Muscle of leg (tissue), 3 donors: ENCODE measurements at regions not wholly inside any gene's neighbourhood (a gene's known extent, or its start where the extent isn't known, plus 50 kb on each side); places are given as distances from the start of the nearest gene placed in this dataset.

ENCODE experiments used
- DNase-seq: peaks from one replicate; pipeline ENCODE4 v3.0.0; 2013
- H3K27ac ChIP-seq: one replicate; pipeline ENCODE4 v1.5.1; 2013; ENCODE audit warnings: mild to moderate bottlenecking, low read length, control low read depth
- H3K27me3 ChIP-seq: one replicate; pipeline ENCODE4 v1.6.1; 2013; ENCODE audit warnings: low read length; ENCODE audit not compliant: control insufficient read depth, insufficient read depth
- H3K36me3 ChIP-seq: one replicate; pipeline ENCODE4 v1.6.1; 2013; ENCODE audit warnings: low read length; ENCODE audit not compliant: control insufficient read depth, insufficient read depth
- H3K4me1 ChIP-seq: one replicate; pipeline ENCODE4 v1.6.1; 2013; ENCODE audit warnings: low read length; ENCODE audit not compliant: control insufficient read depth, insufficient read depth
- H3K4me3 ChIP-seq: one replicate; pipeline ENCODE4 v1.5.1; 2013; ENCODE audit warnings: low read length, control low read depth
- H3K9me3 ChIP-seq: replicated peaks from 2 replicates; pipeline ENCODE4 v1.6.1; 2013; ENCODE audit warnings: low read depth, low read length; ENCODE audit not compliant: control insufficient read depth
- WGBS: methylation state at CpG from one replicate; pipeline ENCODE4 v1.1.5; 2013; ENCODE audit warnings: missing lambda C conversion rate; ENCODE audit not compliant: insufficient coverage; 5-methylcytosine and 5-hydroxymethylcytosine counted together

DNA sequence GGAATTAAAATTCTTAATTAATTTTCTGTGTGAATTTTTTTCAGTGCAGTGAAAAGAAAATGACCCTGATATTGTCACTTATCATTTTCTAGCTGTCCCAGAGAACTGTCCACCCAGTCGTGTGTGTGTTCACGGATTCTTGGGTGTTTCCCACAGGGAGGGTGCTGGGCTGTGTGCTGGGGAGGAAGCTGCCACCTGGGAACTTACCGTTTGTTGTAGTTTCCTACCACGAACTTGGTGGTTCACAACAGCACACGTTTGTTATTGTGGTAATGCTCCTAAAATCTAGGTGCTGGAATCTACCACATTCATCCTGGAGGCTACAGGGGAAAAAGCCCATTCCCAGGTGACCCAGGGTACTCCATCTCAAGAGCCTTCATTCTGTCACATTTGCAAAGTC is 276.1 kb downstream of the GLRX3 start:
- no peak for DNase-seq
- H3K9me3 ChIP-seq = no peaks in the 10 kb centered on the region
- H3K36me3 ChIP-seq = no peaks in the 10 kb centered on the region
- H3K27me3 ChIP-seq = peaks cover 11% of the 10 kb centered on the region
- no peaks in the 10 kb centered on the region for H3K4me1 ChIP-seq
- no peak overlapping the region for H3K27ac ChIP-seq
- WGBS = no CpG with 5 or more reads among the region's 5 CpGs
- H3K4me3 ChIP-seq = no peak overlapping the region

DNA sequence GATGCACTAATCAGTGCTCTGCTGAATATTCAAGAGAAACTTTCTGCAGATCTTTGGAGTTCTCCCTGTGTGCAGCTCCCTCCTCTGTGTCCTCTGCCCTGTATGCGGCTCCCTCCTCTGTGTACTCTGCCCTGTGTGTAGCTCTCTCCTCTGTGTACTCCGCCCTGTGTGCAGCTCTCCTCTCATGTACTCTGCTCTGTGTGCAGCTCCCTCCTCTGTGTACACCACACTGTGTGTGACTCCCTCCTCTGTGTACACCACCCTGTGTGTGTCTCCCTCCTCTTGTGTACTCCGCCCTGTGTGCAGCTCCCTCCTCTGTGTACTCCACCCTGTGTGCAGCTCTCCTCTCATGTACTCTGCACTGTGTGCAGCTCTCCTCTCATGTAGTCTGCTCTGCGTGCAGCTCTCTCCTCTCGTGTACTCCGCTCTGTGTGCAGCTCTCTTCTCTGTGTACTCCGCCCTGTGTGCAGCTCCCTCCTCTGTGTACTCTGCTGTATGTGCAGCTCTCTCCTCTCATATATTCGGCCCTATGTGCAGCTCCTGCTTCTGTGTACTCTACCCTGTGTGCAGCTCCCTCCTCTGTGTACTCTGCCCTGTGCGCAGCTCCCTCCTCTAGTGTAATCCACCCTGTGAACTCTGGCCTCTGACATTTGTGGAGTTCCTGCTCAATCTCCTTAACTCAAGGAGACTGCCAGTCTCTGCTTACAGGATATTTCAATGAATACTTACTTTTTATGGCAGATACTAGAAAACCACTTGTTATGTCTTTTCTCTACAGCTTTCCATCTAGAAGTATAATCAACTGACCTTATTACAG is 280.4 kb downstream of the GLRX3 start:
- WGBS = 79% methylated on average over 9 of the region's 9 CpGs
- Histone ChIP-seq H3K27me3 (peaks cover 2% of the 10 kb centered on the region), H3K4me1 (no peaks in the 10 kb centered on the region), H3K9me3 (no peaks in the 10 kb centered on the region), H3K27ac (no peak overlapping the region), H3K36me3 (no peaks in the 10 kb centered on the region), H3K4me3 (no peak overlapping the region)
- no peak for DNase-seq

DNA sequence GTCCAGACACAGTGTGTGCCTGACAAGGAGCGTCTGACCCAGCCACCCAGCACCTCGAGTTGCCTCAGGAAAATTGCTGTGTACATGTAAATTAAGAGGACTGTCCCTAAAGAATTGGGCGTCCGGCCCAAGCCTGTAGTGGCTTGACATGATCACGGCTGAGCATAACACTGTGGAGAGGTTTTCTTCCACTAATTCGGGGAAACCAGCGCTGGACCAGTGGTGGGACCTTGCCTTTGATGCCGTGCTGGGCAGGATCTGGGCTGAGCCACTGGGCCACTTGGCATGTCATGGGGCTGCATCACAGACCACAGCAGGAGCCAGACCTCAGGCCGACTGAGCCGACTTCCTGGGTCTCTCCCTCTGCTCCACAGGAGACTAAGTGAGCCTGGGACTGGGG is 282.5 kb downstream of the GLRX3 start:
- H3K9me3 ChIP-seq = no peaks in the 10 kb centered on the region
- DNase-seq = no peak
- H3K27ac ChIP-seq = no peak overlapping the region
- H3K4me1 ChIP-seq = no peaks in the 10 kb centered on the region
- H3K36me3 ChIP-seq = no peaks in the 10 kb centered on the region
- WGBS = 84% methylated on average over 7 of the region's 10 CpGs
- H3K4me3 ChIP-seq = no peak overlapping the region
- H3K27me3 ChIP-seq = peaks cover 2% of the 10 kb centered on the region

DNA sequence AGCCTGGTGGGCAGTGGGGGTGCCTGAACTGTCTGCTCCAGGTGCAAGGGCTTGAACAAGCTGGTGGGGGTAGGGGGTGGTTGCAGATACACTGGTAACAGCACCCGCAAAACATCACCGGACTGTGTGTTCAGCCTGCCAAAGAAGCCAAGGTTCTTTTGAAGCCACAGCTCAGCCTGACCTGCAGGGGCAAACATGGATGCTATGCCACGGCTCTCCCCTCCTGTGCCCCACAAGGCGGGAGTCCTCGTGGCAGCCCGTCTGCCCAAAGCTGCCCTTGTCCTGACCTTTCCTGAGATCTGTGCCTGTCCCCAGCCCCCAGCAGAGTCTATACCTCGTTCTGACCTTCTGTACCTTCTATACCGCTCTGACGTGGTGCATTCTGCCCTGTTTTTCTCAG is 285.7 kb downstream of the GLRX3 start:
- DNase-seq = no peak
- no peaks in the 10 kb centered on the region for H3K36me3 ChIP-seq
- no peaks in the 10 kb centered on the region for H3K9me3 ChIP-seq
- H3K4me1 ChIP-seq = no peaks in the 10 kb centered on the region
- no peaks in the 10 kb centered on the region for H3K27me3 ChIP-seq
- H3K4me3 ChIP-seq = no peak overlapping the region
- no peak overlapping the region for H3K27ac ChIP-seq
- 69% methylated on average over 9 of the region's 9 CpGs for WGBS

DNA sequence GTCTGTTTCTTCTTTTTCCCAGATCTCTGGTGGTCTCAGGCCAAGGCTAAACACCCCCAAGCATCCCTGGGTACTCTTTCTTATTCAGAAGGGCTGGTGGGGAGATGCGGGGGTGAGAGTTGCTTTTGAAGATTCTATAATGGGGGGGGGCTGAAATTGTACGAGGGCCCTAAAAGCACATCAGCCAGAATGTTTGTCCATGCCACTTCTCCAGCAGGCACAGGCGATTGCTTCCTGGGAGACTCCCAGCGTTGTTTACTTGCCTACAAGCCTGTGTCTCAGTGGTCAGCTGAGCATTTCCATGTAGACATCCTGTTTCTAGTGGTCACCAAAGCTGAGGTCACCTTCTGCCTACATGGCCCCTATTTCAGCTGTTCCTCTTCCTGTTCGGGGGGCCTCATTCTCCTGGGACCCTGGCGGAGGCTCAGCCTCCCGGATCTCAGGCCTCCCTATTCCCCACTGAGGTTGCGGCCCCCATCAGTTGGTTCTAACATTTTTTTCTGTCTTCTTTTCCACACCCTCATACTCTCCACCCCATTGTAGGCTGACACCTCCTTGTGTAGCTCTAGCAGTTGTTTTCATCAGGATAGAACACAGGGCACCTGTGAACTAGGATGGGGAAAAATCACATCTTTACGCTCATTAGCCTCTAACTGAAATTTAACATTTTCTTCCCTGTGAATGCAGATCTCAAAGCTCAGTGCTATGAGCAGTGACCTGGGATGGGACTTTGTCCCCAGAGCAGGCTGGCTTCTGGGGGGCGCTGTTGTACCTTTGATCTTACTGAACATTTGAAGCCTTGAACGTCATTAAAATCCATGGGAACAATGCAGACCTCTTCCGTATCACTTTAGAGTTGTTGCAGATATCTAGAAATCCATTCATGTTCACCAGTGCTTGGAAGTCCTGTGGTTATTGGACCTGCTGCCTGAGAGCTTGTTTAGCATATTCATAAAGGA is 286.5 kb downstream of the GLRX3 start:
- Histone ChIP-seq H3K36me3 (no peaks in the 10 kb centered on the region), H3K4me3 (no peak overlapping the region), H3K9me3 (no peaks in the 10 kb centered on the region), H3K27ac (no peak overlapping the region), H3K27me3 (no peaks in the 10 kb centered on the region), H3K4me1 (no peaks in the 10 kb centered on the region)
- WGBS = 73% methylated on average over 5 of the region's 12 CpGs
- no peak for DNase-seq

DNA sequence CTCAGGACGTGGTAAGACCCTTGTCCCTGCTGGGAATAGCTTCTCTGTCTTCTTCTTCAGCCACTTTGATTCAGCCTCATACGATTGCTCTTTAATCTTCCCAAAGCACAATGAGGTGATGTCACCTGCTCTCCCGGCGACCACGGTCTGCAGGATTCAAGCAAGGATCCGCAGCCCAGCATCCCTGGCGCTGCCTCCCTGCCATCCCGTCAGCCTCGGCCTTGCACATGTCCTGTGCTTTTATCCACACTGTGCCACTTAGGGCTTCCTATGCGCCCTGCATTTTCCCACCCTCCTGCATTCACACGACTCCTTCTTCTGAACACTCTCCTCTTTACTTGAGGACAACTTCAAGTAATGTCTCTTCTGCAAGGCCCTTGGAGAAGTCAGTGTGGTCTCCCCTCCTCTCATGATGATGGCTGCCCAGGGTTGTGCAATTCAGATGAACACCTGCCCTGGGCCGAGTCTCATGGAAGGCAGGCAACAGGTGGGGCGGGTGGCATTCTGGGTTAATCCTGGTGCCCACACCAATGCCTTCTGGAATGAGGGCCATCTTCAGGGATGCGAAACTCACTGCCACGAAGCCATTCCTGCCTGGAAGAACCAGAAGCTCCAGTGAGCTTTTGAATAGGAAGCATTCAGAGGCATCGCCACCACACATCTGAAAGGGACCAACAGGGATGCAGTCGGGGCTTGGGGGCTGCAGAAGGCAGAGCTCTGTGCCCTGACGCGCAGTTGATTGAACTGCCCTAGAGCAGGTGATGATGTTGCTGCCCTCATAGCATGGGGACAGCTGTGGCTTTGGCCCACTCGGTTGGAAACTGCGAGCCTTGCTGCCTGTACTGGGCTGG is 287.5 kb downstream of the GLRX3 start:
- Histone ChIP-seq H3K4me1 (no peaks in the 10 kb centered on the region), H3K36me3 (no peaks in the 10 kb centered on the region), H3K9me3 (no peaks in the 10 kb centered on the region), H3K27me3 (no peaks in the 10 kb centered on the region), H3K4me3 (no peak overlapping the region), H3K27ac (no peak overlapping the region)
- DNase-seq = no peak
- WGBS = 89% methylated on average over 21 of the region's 21 CpGs

DNA sequence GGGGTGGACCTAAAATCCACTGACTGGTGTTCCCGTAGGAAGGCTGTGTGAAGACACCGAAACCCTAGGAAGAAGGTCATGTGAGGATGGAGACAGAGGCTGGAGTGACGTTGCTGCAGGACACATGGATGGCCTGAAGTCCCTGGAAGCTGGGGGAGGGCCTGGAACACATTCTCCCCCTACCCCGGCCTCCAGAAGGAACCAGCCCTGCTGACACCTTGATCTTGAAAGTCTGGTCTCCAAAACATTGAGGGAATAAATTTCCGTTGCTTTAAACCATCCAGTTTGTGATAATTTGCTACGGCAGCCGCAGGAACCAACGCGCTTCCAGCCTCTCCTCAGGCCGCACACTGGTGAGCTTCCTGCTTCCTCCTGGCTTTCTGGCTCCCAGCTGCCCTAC is 288.2 kb downstream of the GLRX3 start:
- 50% methylated on average over 9 of the region's 10 CpGs for WGBS

DNA sequence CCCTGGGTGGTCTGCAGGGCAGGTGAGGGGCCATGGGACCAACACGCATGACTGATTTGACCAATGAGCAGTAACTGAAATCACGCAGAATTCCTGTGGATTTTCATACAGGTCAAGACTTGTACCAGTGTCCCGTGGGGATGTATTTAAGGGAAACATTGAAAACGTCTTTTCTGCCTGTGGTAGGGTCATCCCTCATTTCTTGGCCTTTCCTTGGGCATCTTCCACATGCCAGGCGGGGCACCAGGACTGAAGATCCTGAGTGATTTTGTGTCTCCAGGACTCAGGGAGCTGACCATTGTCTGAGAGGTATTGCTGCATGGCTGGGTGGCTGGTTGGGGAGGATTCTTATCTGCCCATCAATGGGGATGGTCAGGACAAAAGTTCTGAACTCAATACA is 289.0 kb downstream of the GLRX3 start:
- H3K27me3 ChIP-seq = no peaks in the 10 kb centered on the region
- no peaks in the 10 kb centered on the region for H3K9me3 ChIP-seq
- no peak overlapping the region for H3K27ac ChIP-seq
- no peak overlapping the region for H3K4me3 ChIP-seq
- DNase-seq = no peak
- 58% methylated on average over 3 of the region's 5 CpGs for WGBS
- H3K36me3 ChIP-seq = no peaks in the 10 kb centered on the region
- H3K4me1 ChIP-seq = no peaks in the 10 kb centered on the region

More for the DNA sequence above, 288.2 kb downstream of the GLRX3 start:
- Histone ChIP-seq H3K9me3 (no peaks in the 10 kb centered on the region), H3K27me3 (no peaks in the 10 kb centered on the region), H3K27ac (no peak overlapping the region), H3K4me1 (no peaks in the 10 kb centered on the region), H3K36me3 (no peaks in the 10 kb centered on the region), H3K4me3 (no peak overlapping the region)
- no peak for DNase-seq

DNA sequence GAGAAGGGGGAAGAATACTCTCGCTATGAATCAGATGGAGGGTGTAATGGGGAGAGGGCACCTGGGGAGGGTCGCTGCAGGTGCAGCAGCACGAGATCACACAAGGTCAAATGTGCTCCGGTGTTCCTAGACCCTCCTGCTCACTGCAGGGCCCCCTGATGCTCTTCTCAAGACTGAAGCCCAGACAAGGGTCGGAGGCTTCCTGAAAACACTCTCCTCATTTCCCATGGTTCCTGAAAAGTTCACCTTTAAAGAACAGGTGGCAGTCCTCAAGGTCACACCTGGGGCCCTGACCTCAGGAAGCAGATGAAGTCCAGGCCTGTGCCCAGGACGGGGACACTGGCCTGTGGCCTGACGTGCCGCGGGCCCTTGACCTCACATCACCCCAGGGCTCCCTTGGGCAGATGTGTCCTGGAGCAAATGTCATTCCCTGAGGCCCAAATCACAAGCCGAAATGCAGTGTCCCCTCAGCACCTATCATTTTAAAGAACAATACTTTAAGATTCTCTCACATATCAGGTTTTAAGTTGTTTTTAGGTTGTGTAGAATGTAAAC is 289.8 kb downstream of the GLRX3 start:
- DNase-seq = no peak
- H3K27ac ChIP-seq = no peak overlapping the region
- H3K4me3 ChIP-seq = no peak overlapping the region
- no peaks in the 10 kb centered on the region for H3K36me3 ChIP-seq
- H3K27me3 ChIP-seq = no peaks in the 10 kb centered on the region
- H3K9me3 ChIP-seq = no peaks in the 10 kb centered on the region
- WGBS = 79% methylated on average over 9 of the region's 10 CpGs
- H3K4me1 ChIP-seq = no peaks in the 10 kb centered on the region
